SHP77 treated with DMSO at 0.1 percent for 48 hours (cell line): ENCODE measurements at regions not wholly inside any gene's neighbourhood (a gene's known extent, or its start where the extent isn't known, plus 50 kb on each side); places are given as distances from the start of the nearest gene placed in this dataset.

ENCODE experiments used
- DNase-seq: peaks from one replicate; lab custom pipeline; 2025; lab: John Stamatoyannopoulos, UW

- DNase-seq = no peak
These were observed 233.1 kb downstream of the BCAS1 start for GRCh38 chr20:53837126-53837826.

- DNase-seq = no peak
These were observed 235.6 kb downstream of the BCAS1 start for GRCh38 chr20:53834749-53835148.

GRCh38 chr20:53834062-53834442 lies 236.3 kb downstream of the BCAS1 start:
- no peak for DNase-seq

- no peak for DNase-seq
These were observed 236.9 kb downstream of the BCAS1 start for GRCh38 chr20:53833333-53834061.

GRCh38 chr20:53832499-53832898 lies 237.9 kb downstream of the BCAS1 start:
- DNase-seq = no peak

- no peak for DNase-seq
These were observed 238.2 kb upstream of the ZNF217 start for GRCh38 chr20:53831812-53832211.

GRCh38 chr20:53831228-53831627 lies 237.6 kb upstream of the ZNF217 start:
- no peak for DNase-seq

GRCh38 chr20:53829724-53830521 lies 236.3 kb upstream of the ZNF217 start:
- DNase-seq = no peak

- DNase-seq = no peak
These were observed 235.7 kb upstream of the ZNF217 start for GRCh38 chr20:53829255-53829723.

- DNase-seq = no peak
These were observed 235.1 kb upstream of the ZNF217 start for GRCh38 chr20:53828682-53829254.

- DNase-seq = no peak
These were observed 234.5 kb upstream of the ZNF217 start for GRCh38 chr20:53828088-53828681.

- no peak for DNase-seq
These were observed 233.9 kb upstream of the ZNF217 start for GRCh38 chr20:53827292-53828087.

- no peak for DNase-seq
These were observed 233.1 kb upstream of the ZNF217 start for GRCh38 chr20:53826597-53827291.

GRCh38 chr20:53826090-53826489 lies 232.5 kb upstream of the ZNF217 start:
- DNase-seq = no peak

GRCh38 chr20:53825282-53825681 lies 231.6 kb upstream of the ZNF217 start:
- DNase-seq = no peak

GRCh38 chr20:53824779-53825178 lies 231.1 kb upstream of the ZNF217 start:
- DNase-seq = no peak

GRCh38 chr20:53823121-53823764 lies 229.6 kb upstream of the ZNF217 start:
- DNase-seq = no peak

- no peak for DNase-seq
These were observed 228.9 kb upstream of the ZNF217 start for GRCh38 chr20:53822534-53822933.

- no peak for DNase-seq
These were observed 226.4 kb upstream of the ZNF217 start for GRCh38 chr20:53819973-53820451.
